ENCODE measurements at regions not wholly inside any gene's neighbourhood (a gene's known extent, or its start where the extent isn't known, plus 50 kb on each side); places are given as distances from the start of the nearest gene placed in this dataset.

- Histone ChIP-seq H3K36me3 (ENCODE audit: insufficient read depth, insufficient read length, low read length) (no peaks in the 10 kb centered on the region), H3K4me1 (ENCODE audit: insufficient read depth, insufficient read length) (no peaks in the 10 kb centered on the region), H3K4me3 (ENCODE audit: insufficient read length, low read depth) (no peak overlapping the region), H3K27me3 (ENCODE audit: insufficient read depth, insufficient read length) (no peaks in the 10 kb centered on the region), H3K9ac (ENCODE audit: insufficient read length, low read depth) (no peak overlapping the region), H3K9me3 (ENCODE audit: insufficient read depth, low read length) (no peaks in the 10 kb centered on the region)
- DNase-seq (ENCODE audit: low read depth, low spot score), result no peak
- TF ChIP-seq ZNF274 (IDR thresholded peaks at IDR 0.05; ENCODE audit: low read depth, low read length) (no peak), YY1 (IDR thresholded peaks at IDR 0.05; ENCODE audit: insufficient read depth, insufficient read length) (no peak), SUZ12 (IDR thresholded peaks at IDR 0.05; ENCODE audit: extremely low read depth, insufficient read depth, insufficient read length) (no peak)
Observed at GRCh38 chr7:110156511-110156910, 934.4 kb upstream of the LRRN3 start.

- no peaks in the 10 kb centered on the region for H3K27me3 ChIP-seq (ENCODE audit: insufficient read depth, insufficient read length)
- DNase-seq (ENCODE audit: low read depth, low spot score), result no peak
Observed at GRCh38 chr7:110157631-110158362, 933.1 kb upstream of the LRRN3 start.

GRCh38 chr7:110168010-110168409 lies 922.9 kb upstream of the LRRN3 start:
- Histone ChIP-seq H3K4me3 (ENCODE audit: insufficient read length, low read depth) (no peak overlapping the region), H3K27me3 (ENCODE audit: insufficient read depth, insufficient read length) (no peaks in the 10 kb centered on the region), H3K36me3 (ENCODE audit: insufficient read depth, insufficient read length, low read length) (no peaks in the 10 kb centered on the region), H3K9me3 (ENCODE audit: insufficient read depth, low read length) (no peaks in the 10 kb centered on the region), H3K4me1 (ENCODE audit: insufficient read depth, insufficient read length) (no peaks in the 10 kb centered on the region), H3K9ac (ENCODE audit: insufficient read length, low read depth) (no peak overlapping the region)
- no peak for TF ChIP-seq ZNF274 (IDR thresholded peaks at IDR 0.05; ENCODE audit: low read depth, low read length)
- TF ChIP-seq YY1 (IDR thresholded peaks at IDR 0.05; ENCODE audit: insufficient read depth, insufficient read length), result no peak
- DNase-seq (ENCODE audit: low read depth, low spot score), result no peak

More at GRCh38 chr7:110157631-110158362, 933.1 kb upstream of the LRRN3 start:
- no peaks in the 10 kb centered on the region for H3K9me3 ChIP-seq (ENCODE audit: insufficient read depth, low read length)
- H3K9ac ChIP-seq (ENCODE audit: insufficient read length, low read depth), result no peak overlapping the region
- no peak overlapping the region for H3K4me3 ChIP-seq (ENCODE audit: insufficient read length, low read depth)
- no peak for TF ChIP-seq SUZ12 (IDR thresholded peaks at IDR 0.05; ENCODE audit: extremely low read depth, insufficient read depth, insufficient read length)
- TF ChIP-seq ZNF274 (IDR thresholded peaks at IDR 0.05; ENCODE audit: low read depth, low read length), result no peak
- TF ChIP-seq YY1 (IDR thresholded peaks at IDR 0.05; ENCODE audit: insufficient read depth, insufficient read length), result no peak
- no peaks in the 10 kb centered on the region for H3K36me3 ChIP-seq (ENCODE audit: insufficient read depth, insufficient read length, low read length)
- no peaks in the 10 kb centered on the region for H3K4me1 ChIP-seq (ENCODE audit: insufficient read depth, insufficient read length)

DNA sequence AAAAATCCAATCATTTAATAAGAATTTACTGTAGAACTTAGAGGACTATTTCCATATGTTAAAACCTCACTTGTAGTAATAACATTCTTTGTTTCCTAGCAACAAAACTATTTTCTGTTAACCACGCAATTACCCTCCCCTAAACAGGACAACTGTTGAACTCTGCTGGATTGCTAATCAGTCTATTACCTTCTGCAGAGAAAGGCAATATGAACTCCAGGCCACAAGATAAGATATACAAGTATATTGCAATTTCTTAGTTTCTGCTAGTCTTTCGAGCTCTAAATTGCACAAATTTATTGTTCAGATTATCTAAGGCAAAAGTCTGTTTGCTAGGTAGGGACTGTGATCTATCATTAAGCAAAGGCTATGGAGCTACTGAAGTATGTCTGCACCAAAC lies 920.1 kb upstream of the LRRN3 start:
- no peak for DNase-seq (ENCODE audit: low read depth, low spot score)
- Histone ChIP-seq H3K36me3 (ENCODE audit: insufficient read depth, insufficient read length, low read length) (no peaks in the 10 kb centered on the region), H3K27me3 (ENCODE audit: insufficient read depth, insufficient read length) (no peaks in the 10 kb centered on the region), H3K9me3 (ENCODE audit: insufficient read depth, low read length) (no peaks in the 10 kb centered on the region), H3K9ac (ENCODE audit: insufficient read length, low read depth) (no peak overlapping the region), H3K4me1 (ENCODE audit: insufficient read depth, insufficient read length) (no peaks in the 10 kb centered on the region), H3K4me3 (ENCODE audit: insufficient read length, low read depth) (no peak overlapping the region)
- no peak for TF ChIP-seq ZNF274 (IDR thresholded peaks at IDR 0.05; ENCODE audit: low read depth, low read length)
- no peak for TF ChIP-seq YY1 (IDR thresholded peaks at IDR 0.05; ENCODE audit: insufficient read depth, insufficient read length)

DNA sequence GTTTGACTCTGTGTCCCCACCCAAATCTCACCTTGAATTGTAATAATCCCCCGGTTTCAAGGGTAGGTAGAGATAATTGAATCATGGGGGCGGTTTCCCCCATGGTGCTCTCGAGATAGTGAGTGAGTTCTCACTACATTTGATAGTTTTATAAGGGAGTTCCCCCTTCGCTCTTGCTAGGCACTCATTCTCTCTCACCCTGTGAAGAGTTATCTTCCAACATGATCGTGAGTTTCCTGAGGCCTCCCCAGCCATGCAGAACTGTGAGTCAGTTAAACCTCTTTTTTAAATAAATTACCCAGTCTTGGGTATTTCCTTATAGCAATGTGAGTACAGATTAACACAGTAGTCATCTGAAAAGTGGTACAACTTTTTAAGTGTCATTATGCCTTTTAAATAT lies 913.5 kb upstream of the LRRN3 start:
- TF ChIP-seq YY1 (IDR thresholded peaks at IDR 0.05; ENCODE audit: insufficient read depth, insufficient read length) (no peak), SUZ12 (IDR thresholded peaks at IDR 0.05; ENCODE audit: extremely low read depth, insufficient read depth, insufficient read length) (no peak), ZNF274 (IDR thresholded peaks at IDR 0.05; ENCODE audit: low read depth, low read length) (no peak)
- H3K27me3 ChIP-seq (ENCODE audit: insufficient read depth, insufficient read length), result no peaks in the 10 kb centered on the region
- no peaks in the 10 kb centered on the region for H3K36me3 ChIP-seq (ENCODE audit: insufficient read depth, insufficient read length, low read length)
- DNase-seq (ENCODE audit: low read depth, low spot score), result no peak
- H3K9me3 ChIP-seq (ENCODE audit: insufficient read depth, low read length), result no peaks in the 10 kb centered on the region
- H3K4me3 ChIP-seq (ENCODE audit: insufficient read length, low read depth), result no peak overlapping the region
- no peaks in the 10 kb centered on the region for H3K4me1 ChIP-seq (ENCODE audit: insufficient read depth, insufficient read length)
- no peak overlapping the region for H3K9ac ChIP-seq (ENCODE audit: insufficient read length, low read depth)

- no peaks in the 10 kb centered on the region for H3K9me3 ChIP-seq (ENCODE audit: insufficient read depth, low read length)
- no peak overlapping the region for H3K4me3 ChIP-seq (ENCODE audit: insufficient read length, low read depth)
- TF ChIP-seq YY1 (IDR thresholded peaks at IDR 0.05; ENCODE audit: insufficient read depth, insufficient read length), result no peak
- TF ChIP-seq ZNF274 (IDR thresholded peaks at IDR 0.05; ENCODE audit: low read depth, low read length), result no peak
- TF ChIP-seq SUZ12 (IDR thresholded peaks at IDR 0.05; ENCODE audit: extremely low read depth, insufficient read depth, insufficient read length), result no peak
- no peaks in the 10 kb centered on the region for H3K36me3 ChIP-seq (ENCODE audit: insufficient read depth, insufficient read length, low read length)
- H3K9ac ChIP-seq (ENCODE audit: insufficient read length, low read depth), result no peak overlapping the region
- no peak for DNase-seq (ENCODE audit: low read depth, low spot score)
- no peaks in the 10 kb centered on the region for H3K4me1 ChIP-seq (ENCODE audit: insufficient read depth, insufficient read length)
- H3K27me3 ChIP-seq (ENCODE audit: insufficient read depth, insufficient read length), result no peaks in the 10 kb centered on the region
Observed at GRCh38 chr7:110179037-110179436, 911.9 kb upstream of the LRRN3 start.

DNA sequence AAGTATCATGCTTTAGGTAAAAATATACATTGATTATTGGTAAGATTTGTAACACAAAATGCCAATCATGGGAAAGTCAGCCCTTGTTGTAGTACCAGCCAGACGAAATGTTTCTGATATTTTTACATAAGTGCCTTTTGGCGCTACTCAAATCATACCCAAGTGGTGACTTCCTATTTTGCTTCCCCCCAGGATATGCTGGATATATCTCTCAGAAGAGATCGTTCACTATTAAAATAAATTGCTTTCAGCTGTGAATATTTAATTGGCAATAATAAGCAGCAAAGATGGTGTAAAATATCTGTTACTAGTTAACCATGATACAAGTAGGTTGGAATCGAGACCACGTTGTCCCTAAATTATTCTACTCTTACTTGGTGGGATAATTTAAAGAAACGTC lies 909.2 kb upstream of the LRRN3 start:
- Histone ChIP-seq H3K9me3 (ENCODE audit: insufficient read depth, low read length) (no peaks in the 10 kb centered on the region), H3K9ac (ENCODE audit: insufficient read length, low read depth) (no peak overlapping the region), H3K4me1 (ENCODE audit: insufficient read depth, insufficient read length) (no peaks in the 10 kb centered on the region), H3K4me3 (ENCODE audit: insufficient read length, low read depth) (no peak overlapping the region), H3K27me3 (ENCODE audit: insufficient read depth, insufficient read length) (no peaks in the 10 kb centered on the region), H3K36me3 (ENCODE audit: insufficient read depth, insufficient read length, low read length) (no peaks in the 10 kb centered on the region)
- TF ChIP-seq ZNF274 (IDR thresholded peaks at IDR 0.05; ENCODE audit: low read depth, low read length), result no peak
- no peak for TF ChIP-seq SUZ12 (IDR thresholded peaks at IDR 0.05; ENCODE audit: extremely low read depth, insufficient read depth, insufficient read length)
- no peak for TF ChIP-seq YY1 (IDR thresholded peaks at IDR 0.05; ENCODE audit: insufficient read depth, insufficient read length)
- no peak for DNase-seq (ENCODE audit: low read depth, low spot score)
